Erythroblast (primary cell): ENCODE measurements at regions not wholly inside any gene's neighbourhood (a gene's known extent, or its start where the extent isn't known, plus 50 kb on each side); places are given as distances from the start of the nearest gene placed in this dataset.

Experiments
- GATA1 ChIP-seq: IDR thresholded peaks from 2 replicates; pipeline ENCODE4 v1.6.1; 2011; ENCODE audit warnings: low read depth, mild to moderate bottlenecking, control low read depth, low read length, moderate library complexity
- POLR2A ChIP-seq: IDR thresholded peaks from 2 replicates; pipeline ENCODE4 v1.6.1; 2011; ENCODE audit warnings: mild to moderate bottlenecking, low read length

- TF ChIP-seq POLR2A (no peak), GATA1 (no peak)
Measured at GRCh38 chr10:78178397-78178796, 144.7 kb downstream of the RPS24 start.
